OCI-LY7 (cell line): ENCODE measurements at regions not wholly inside any gene's neighbourhood (a gene's known extent, or its start where the extent isn't known, plus 50 kb on each side); places are given as distances from the start of the nearest gene placed in this dataset.
"Not testable (repeated sequence)": the region's sequence is repeated elsewhere in the genome, so short reads cannot be mapped to it uniquely, and the experiment has no call there.

Experiments used
- BruUV-seq: library from RNA; stranded (reverse); fragments of 400-500 nt; replicated peaks from 2 replicates; lab custom pipeline; 2021; lab: Mats Ljungman, UMichigan
- CTCF ChIA-PET: fragments of 300-600 bp; sonication (Branson Sonifier 250); formaldehyde crosslinking; loops from one replicate; lab custom pipeline; 2022; ENCODE audit warnings: antibody characterized with exemption; ENCODE audit not compliant: unreplicated experiment; lab: Charles Lee
- POLR2A ChIA-PET: fragments of 300-600 bp; sonication (Branson Sonifier 250); formaldehyde crosslinking; loops from one replicate; lab custom pipeline; 2022; ENCODE audit warnings: antibody characterized with exemption; lab: Charles Lee
- DNase-seq: peaks from one replicate; pipeline ENCODE4 v3.0.0-alpha.2; 2015; ENCODE audit warnings: low spot score
- H2AFZ ChIP-seq: fragments of 200-600 bp; sonication (generic), shearing (Covaris generic); 2 replicates; pipeline ENCODE4 v1.6.1; 2014; ENCODE audit warnings: mild to moderate bottlenecking, antibody characterized with exemption, low read length, moderate library complexity
- H3K27ac ChIP-seq: fragments of 200-600 bp; sonication (generic); 2 replicates; pipeline ENCODE4 v1.5.1; 2014; ENCODE audit warnings: mixed run types, low read depth, mild to moderate bottlenecking, moderate library complexity, low read length, inconsistent platforms; ENCODE audit not compliant: poor library complexity, severe bottlenecking
- H3K36me3 ChIP-seq: fragments of 200-600 bp; sonication (generic); 2 replicates; pipeline ENCODE4 v1.6.1; 2014; ENCODE audit warnings: mild to moderate bottlenecking, antibody characterized with exemption, low read length, moderate library complexity, mixed read lengths; ENCODE audit not compliant: insufficient read depth
- H3K4me1 ChIP-seq: fragments of 200-600 bp; sonication (generic); 2 replicates; pipeline ENCODE4 v1.5.1; 2014; ENCODE audit warnings: mild to moderate bottlenecking, low read length; ENCODE audit not compliant: insufficient read depth, poor library complexity, severe bottlenecking
- H3K4me2 ChIP-seq: fragments of 200-600 bp; sonication (generic); 2 replicates; pipeline ENCODE4 v1.6.1; 2014; ENCODE audit warnings: mild to moderate bottlenecking, low read length
- H3K4me3 ChIP-seq: fragments of 200-600 bp; sonication (generic); 2 replicates; pipeline ENCODE4 v1.5.1; 2014; ENCODE audit warnings: mild to moderate bottlenecking, low read depth, low read length; ENCODE audit not compliant: poor library complexity, severe bottlenecking
- H3K79me2 ChIP-seq: fragments of 200-600 bp; sonication (generic); 2 replicates; pipeline ENCODE4 v1.6.1; 2016; ENCODE audit warnings: low read depth, mild to moderate bottlenecking, low read length, moderate library complexity, mixed read lengths; ENCODE audit not compliant: insufficient read depth
- H3K9me2 ChIP-seq: fragments of 200-600 bp; sonication (generic); 2 replicates; pipeline ENCODE4 v1.6.1; 2016; ENCODE audit warnings: mild to moderate bottlenecking, low read length, mixed read lengths; ENCODE audit not compliant: insufficient read depth
- H3K9me3 ChIP-seq: fragments of 200-600 bp; sonication (generic); 2 replicates; pipeline ENCODE4 v1.6.1; 2014; ENCODE audit warnings: mild to moderate bottlenecking, mixed run types, low read length, mixed read lengths
- H4K20me1 ChIP-seq: fragments of 200-600 bp; sonication (generic); 2 replicates; pipeline ENCODE4 v1.6.1; 2014; ENCODE audit warnings: mild to moderate bottlenecking, antibody characterized with exemption, low read length, moderate library complexity, mixed read lengths; ENCODE audit not compliant: insufficient read depth
- CTCF ChIP-seq: fragments of 200-600 bp; sonication (generic); conservative IDR thresholded peaks from 2 replicates; pipeline ENCODE4 v1.5.1; 2014; ENCODE audit warnings: mild to moderate bottlenecking, antibody characterized with exemption, low read length, moderate library complexity, mixed read lengths
- EZH2phosphoT487 ChIP-seq: fragments of 200-600 bp; sonication (generic); IDR thresholded peaks from 2 replicates; pipeline ENCODE4 v1.6.1; 2018; ENCODE audit warnings: low read depth, borderline replicate concordance, mild to moderate bottlenecking, mixed run types, antibody characterized with exemption, low read length, moderate library complexity, mixed read lengths
- intact Hi-C: fragments of 100-400 bp; cut with micrococcal nuclease; formaldehyde crosslinking; loops from one replicate; pipeline ENCODE4 v1.10.0; 2022; ENCODE audit not compliant: unreplicated experiment

- Histone ChIP-seq H3K4me2 (no peak overlapping the region), H3K4me3 (no peak overlapping the region), H3K79me2 (no peaks in the 10 kb centered on the region), H3K9me3 (no peaks in the 10 kb centered on the region), H3K4me1 (peaks cover 5% of the 10 kb centered on the region), H3K27ac (no peak overlapping the region), H3K9me2 (no peaks in the 10 kb centered on the region), H2AFZ (no peak overlapping the region), H4K20me1 (no peaks in the 10 kb centered on the region), H3K36me3 (no peaks in the 10 kb centered on the region)
- intact Hi-C loops = no loop called here
- BruUV-seq = no TSS peak
- ChIA-PET CTCF (no interaction called here), POLR2A (interaction anchor here (0.6 to 1.1 kb wide), 4 partner anchors 11 to 1271 kb away, joined by 3 to 5 read pairs (median 3); no protein-coding TSS in a partner anchor)
- DNase-seq = no peak
- TF ChIP-seq EZH2phosphoT487 (no peak), CTCF (no peak)
These were observed 607.9 kb downstream of the PTPRC start for GRCh38 chr1:199246716-199247115.

GRCh38 chr1:199247891-199248290 is 609.1 kb downstream of the PTPRC start:
- no peaks in the 10 kb centered on the region for H3K9me3 ChIP-seq
- H3K79me2 ChIP-seq = no peaks in the 10 kb centered on the region
- no peak overlapping the region for H3K27ac ChIP-seq
- ChIA-PET POLR2A (no interaction called here), CTCF (interaction anchor here (0.6 kb wide), 1 partner anchor 13 kb away, joined by 3 read pairs; no protein-coding TSS in a partner anchor)
- H3K9me2 ChIP-seq = no peaks in the 10 kb centered on the region
- H4K20me1 ChIP-seq = no peaks in the 10 kb centered on the region
- H3K4me2 ChIP-seq = no peak overlapping the region
- H3K4me1 ChIP-seq = no peaks in the 10 kb centered on the region
- BruUV-seq = no TSS peak
- no peak overlapping the region for H2AFZ ChIP-seq
- H3K36me3 ChIP-seq = no peaks in the 10 kb centered on the region
- intact Hi-C loops = no loop called here
- TF ChIP-seq EZH2phosphoT487 (no peak), CTCF (no peak)
- H3K4me3 ChIP-seq = no peak overlapping the region
- no peak for DNase-seq

- CTCF ChIA-PET, H4K20me1 ChIP-seq, POLR2A ChIA-PET, H3K79me2 ChIP-seq, DNase-seq, H3K36me3 ChIP-seq, BruUV-seq, H3K4me2 ChIP-seq, H3K27ac ChIP-seq, intact Hi-C loops, H2AFZ ChIP-seq, H3K4me3 ChIP-seq, H3K9me3 ChIP-seq, H3K9me2 ChIP-seq, H3K4me1 ChIP-seq: not testable (repeated sequence)
These were observed 615.2 kb downstream of the PTPRC start for GRCh38 chr1:199254040-199254439.
